ENCODE measurements at regions not wholly inside any gene's neighbourhood (a gene's known extent, or its start where the extent isn't known, plus 50 kb on each side); places are given as distances from the start of the nearest gene placed in this dataset.
"Not testable (repeated sequence)": the region's sequence is repeated elsewhere in the genome, so short reads cannot be mapped to it uniquely, and the experiment has no call there.

- no TSS peak for BruUV-seq (replicated peaks)
- ChIA-PET POLR2A (no interaction called here), CTCF (no interaction called here), RAD21 (ENCODE audit: low non-redundant PET in 1 of 2, low total read pairs in 2 of 2, uncharacterized antibody in 2 of 2, unreplicated experiment in 2 of 2) (no interaction called here)
- no peak for TF ChIP-seq RAD21 (IDR thresholded peaks at IDR 0.05; ENCODE audit: low read depth)
- TF ChIP-seq EZH2 (IDR thresholded peaks at IDR 0.05), result no peak
- TF ChIP-seq FOSL1 (IDR thresholded peaks at IDR 0.05; ENCODE audit: low read depth), result no peak
- TF ChIP-seq EGR1 (IDR thresholded peaks at IDR 0.05; ENCODE audit: low read depth), result no peak
- TF ChIP-seq SP1 (IDR thresholded peaks at IDR 0.05; ENCODE audit: low read depth), result no peak
- ATAC-seq, result 0 out of 2 replicates have a peak, but pooled peaks have one; percentile 47
- Histone ChIP-seq H3K9me3 (ENCODE audit: control insufficient read depth in 1 of 2, insufficient read depth in 1 of 2, low read depth in 1 of 2, low read length in 2 of 2) (peaks cover 0 to 4% of the 10 kb centered on the region in 2 experiments; a peak in 1 of 4 replicates), H3K79me2 (ENCODE audit: insufficient read depth, low read length) (no peaks in the 10 kb centered on the region), H3K27me3 (ENCODE audit: insufficient read depth, low read length) (no peaks in the 10 kb centered on the region), H3K4me1 (ENCODE audit: control insufficient read depth in 1 of 2, insufficient read depth in 2 of 2, low read length in 2 of 2) (no peaks in the 10 kb centered on the region), H3K27ac (ENCODE audit: low read depth, low read length) (no peak overlapping the region), H3K9ac (ENCODE audit: low read length) (no peak overlapping the region), H4K20me1 (ENCODE audit: insufficient read depth) (no peaks in the 10 kb centered on the region), H3K4me2 (ENCODE audit: low read length) (no peak overlapping the region), H3K4me3 (replicated peaks in 1 of 2; ENCODE audit: low read depth in 1 of 2, low read length in 2 of 2) (no peak overlapping the region), H2AFZ (ENCODE audit: low read depth, low read length, poor library complexity, severe bottlenecking) (no peak overlapping the region), H3K36me3 (ENCODE audit: control insufficient read depth in 1 of 2, insufficient read depth in 2 of 2, low read length in 2 of 2) (no peaks in the 10 kb centered on the region), H3K9me2 (ENCODE audit: insufficient read depth) (no peaks in the 10 kb centered on the region; the same call in 1 of the 2 replicates)
- no peak for DNase-seq (ENCODE audit: low read depth, low spot score)
- intact Hi-C loops (cut with micrococcal nuclease), result no loop called here
Measured at GRCh38 chr4:31748382-31748781, 1028.2 kb downstream of the PCDH7 start.

- H4K20me1 ChIP-seq (ENCODE audit: insufficient read depth); H2AFZ ChIP-seq (ENCODE audit: low read depth, low read length, poor library complexity, severe bottlenecking); DNase-seq (ENCODE audit: low read depth, low spot score); RAD21 ChIA-PET (ENCODE audit: low non-redundant PET in 1 of 2, low total read pairs in 2 of 2, uncharacterized antibody in 2 of 2, unreplicated experiment in 2 of 2); intact Hi-C loops (cut with micrococcal nuclease); ATAC-seq; H3K4me3 ChIP-seq (replicated peaks in 1 of 2; ENCODE audit: low read depth in 1 of 2, low read length in 2 of 2); H3K27me3 ChIP-seq (ENCODE audit: insufficient read depth, low read length); H3K36me3 ChIP-seq (ENCODE audit: control insufficient read depth in 1 of 2, insufficient read depth in 2 of 2, low read length in 2 of 2); BruUV-seq (replicated peaks); POLR2A ChIA-PET; H3K4me1 ChIP-seq (ENCODE audit: control insufficient read depth in 1 of 2, insufficient read depth in 2 of 2, low read length in 2 of 2); H3K9ac ChIP-seq (ENCODE audit: low read length); H3K27ac ChIP-seq (ENCODE audit: low read depth, low read length); H3K9me2 ChIP-seq (ENCODE audit: insufficient read depth); CTCF ChIA-PET; H3K9me3 ChIP-seq (ENCODE audit: control insufficient read depth in 1 of 2, insufficient read depth in 1 of 2, low read depth in 1 of 2, low read length in 2 of 2); H3K4me2 ChIP-seq (ENCODE audit: low read length); H3K79me2 ChIP-seq (ENCODE audit: insufficient read depth, low read length): not testable (repeated sequence)
Measured at GRCh38 chr4:31750581-31750980, 1030.4 kb downstream of the PCDH7 start.

- no peak overlapping the region for H3K9ac ChIP-seq (ENCODE audit: low read length)
- H3K4me1 ChIP-seq (ENCODE audit: control insufficient read depth in 1 of 2, insufficient read depth in 2 of 2, low read length in 2 of 2), result no peaks in the 10 kb centered on the region
- H3K4me2 ChIP-seq (ENCODE audit: low read length), result no peak overlapping the region
- H3K4me3 ChIP-seq (replicated peaks in 1 of 2; ENCODE audit: low read depth in 1 of 2, low read length in 2 of 2), result no peak overlapping the region
- no peaks in the 10 kb centered on the region for H3K27me3 ChIP-seq (ENCODE audit: insufficient read depth, low read length)
- CTCF ChIA-PET, result no interaction called here
- no peaks in the 10 kb centered on the region for H4K20me1 ChIP-seq (ENCODE audit: insufficient read depth)
- no peak for TF ChIP-seq SRF (IDR thresholded peaks at IDR 0.05; ENCODE audit: low read depth)
- no peak for TF ChIP-seq CBX3 (IDR thresholded peaks at IDR 0.05; ENCODE audit: low read depth)
- TF ChIP-seq ATF3 (IDR thresholded peaks at IDR 0.05), result no peak
- TF ChIP-seq ELF1 (IDR thresholded peaks at IDR 0.05; ENCODE audit: borderline replicate concordance, low read depth), result no peak
- no peak overlapping the region for H2AFZ ChIP-seq (ENCODE audit: low read depth, low read length, poor library complexity, severe bottlenecking)
- no peaks in the 10 kb centered on the region for H3K9me2 ChIP-seq (ENCODE audit: insufficient read depth)
- POLR2A ChIA-PET, result no interaction called here
- H3K9me3 ChIP-seq (ENCODE audit: control insufficient read depth in 1 of 2, insufficient read depth in 1 of 2, low read depth in 1 of 2, low read length in 2 of 2), result no peaks in the 10 kb centered on the region
- ATAC-seq (no peak), DNase-seq (ENCODE audit: low read depth, low spot score) (no peak)
- no TSS peak for BruUV-seq (replicated peaks)
- intact Hi-C loops (cut with micrococcal nuclease), result no loop called here
- RAD21 ChIA-PET (ENCODE audit: low non-redundant PET in 1 of 2, low total read pairs in 2 of 2, uncharacterized antibody in 2 of 2, unreplicated experiment in 2 of 2), result no interaction called here
- H3K27ac ChIP-seq (ENCODE audit: low read depth, low read length), result no peak overlapping the region
- H3K36me3 ChIP-seq (ENCODE audit: control insufficient read depth in 1 of 2, insufficient read depth in 2 of 2, low read length in 2 of 2), result no peaks in the 10 kb centered on the region
- no peaks in the 10 kb centered on the region for H3K79me2 ChIP-seq (ENCODE audit: insufficient read depth, low read length)
Measured at GRCh38 chr4:31755751-31756150, 1035.6 kb downstream of the PCDH7 start.

All from HCT116 (cell line).